B cell (primary cell): ENCODE measurements at regions not wholly inside any gene's neighbourhood (a gene's known extent, or its start where the extent isn't known, plus 50 kb on each side); places are given as distances from the start of the nearest gene placed in this dataset.

ENCODE experiments used
- ATAC-seq: fragments of 200-7000 bp; cut with Tn5 transposase; one replicate; pipeline ENCODE4 v1.10.0; 2021; ENCODE audit warnings: low read depth, mild to moderate bottlenecking, moderate number of reproducible peaks, moderate library complexity
- CTCF ChIA-PET: fragments of 350-600 bp; sonication (Branson Sonifier 250); formaldehyde crosslinking; loops from one replicate; lab custom pipeline; 2021; ENCODE audit warnings: antibody characterized with exemption, inconsistent platforms; lab: Charles Lee
- POLR2A ChIA-PET: fragments of 350-600 bp; sonication (Branson Sonifier 250); formaldehyde crosslinking; loops from one replicate; lab custom pipeline; 2021; ENCODE audit warnings: antibody characterized with exemption; lab: Charles Lee
- DNase-seq: peaks from one replicate; pipeline ENCODE4 v3.0.0; 2013
- H2AFZ ChIP-seq: 2 replicates; pipeline ENCODE4 v1.6.1; 2012; ENCODE audit warnings: mild to moderate bottlenecking, low read depth, low read length; ENCODE audit not compliant: insufficient read depth, poor library complexity, severe bottlenecking
- H3K27ac ChIP-seq, 2 donors: 1 replicate in 1 of 2; 2 replicates in 1 of 2; pipeline ENCODE4 v1.5.1; 2012 to 2013; ENCODE audit warnings: low read length in 2 of 2, mild to moderate bottlenecking in 2 of 2, moderate library complexity in 1 of 2
- H3K27me3 ChIP-seq, 4 experiments: fragments of 200-600 bp in 1 of 4; sonication (generic) in 1 of 4; replicated peaks in 1 of 4; 1 replicate in 2 of 4; 2 replicates in 2 of 4; pipeline versions ENCODE4 v1.6.1 to v1.7.0; 2013 to 2016; ENCODE audit warnings: low read length in 3 of 4, mild to moderate bottlenecking in 2 of 4, mixed read lengths in 1 of 4, moderate library complexity in 1 of 4; ENCODE audit not compliant: insufficient read depth in 4 of 4, control insufficient read depth in 3 of 4; ENCODE audit errors: control extremely low read depth in 1 of 4
- H3K36me3 ChIP-seq, 2 experiments: replicated peaks in 1 of 2; 1 replicate in 1 of 2; 2 replicates in 1 of 2; pipeline versions ENCODE4 v1.6.1 to v1.7.1; 2013; ENCODE audit warnings: low read length in 1 of 2; ENCODE audit not compliant: insufficient read depth in 2 of 2, control insufficient read depth in 1 of 2; ENCODE audit errors: control extremely low read depth in 1 of 2, extremely low read depth in 1 of 2
- H3K4me1 ChIP-seq, 2 donors: fragments of 200-600 bp in 1 of 2; sonication (generic) in 1 of 2; 1 replicate in 1 of 2; 2 replicates in 1 of 2; pipeline versions ENCODE4 v1.5.1 to v1.6.1; 2013 to 2017; ENCODE audit warnings: low read length in 2 of 2; ENCODE audit not compliant: control insufficient read depth in 2 of 2, insufficient read depth in 2 of 2
- H3K4me2 ChIP-seq: replicated peaks from 2 replicates; pipeline ENCODE3; 2012; ENCODE audit warnings: mild to moderate bottlenecking, low read depth, low read length; ENCODE audit not compliant: poor library complexity, severe bottlenecking
- H3K4me3 ChIP-seq, 5 experiments: fragments of 200-600 bp in 1 of 5; sonication (generic) in 1 of 5; 1 replicate in 3 of 5; 2 replicates in 2 of 5; pipeline versions ENCODE4 v1.5.1 to v1.7.0; 2011 to 2016; ENCODE audit warnings: low read length in 4 of 5, mild to moderate bottlenecking in 4 of 5, low read depth in 2 of 5, control low read depth in 1 of 5, moderate library complexity in 1 of 5; ENCODE audit not compliant: insufficient read depth in 1 of 5; ENCODE audit errors: control extremely low read depth in 1 of 5, extremely low read depth in 1 of 5
- H3K79me2 ChIP-seq: fragments of 200-600 bp; sonication (generic); one replicate; pipeline ENCODE4 v1.6.0; 2016; ENCODE audit warnings: low read length; ENCODE audit not compliant: control insufficient read depth, insufficient read depth
- H3K9ac ChIP-seq: fragments of 200-600 bp; sonication (generic); 2 replicates; pipeline ENCODE4 v1.6.1; 2017; ENCODE audit warnings: mild to moderate bottlenecking, low read length, moderate library complexity
- H3K9me3 ChIP-seq, 3 donors: one replicate each; pipeline versions ENCODE4 v1.6.1 to v1.7.1; 2013; ENCODE audit warnings: low read length in 2 of 3; ENCODE audit not compliant: control insufficient read depth in 2 of 3, insufficient read depth in 1 of 3; ENCODE audit errors: control extremely low read depth in 1 of 3
- H4K20me1 ChIP-seq: 2 replicates; pipeline ENCODE4 v1.6.0; 2012; ENCODE audit warnings: mild to moderate bottlenecking, low read length; ENCODE audit not compliant: insufficient read depth, control insufficient read depth, poor library complexity, severe bottlenecking
- H3K27ac Mint-ChIP-seq: one replicate; pipeline ENCODE4 v1.8.0; 2021; ENCODE audit warnings: mixed read lengths
- H3K27me3 Mint-ChIP-seq: one replicate; pipeline ENCODE4 v1.8.0; 2021; ENCODE audit warnings: mixed read lengths
- H3K4me1 Mint-ChIP-seq: one replicate; pipeline ENCODE4 v1.8.0; 2021; ENCODE audit warnings: mixed read lengths
- H3K4me3 Mint-ChIP-seq: one replicate; pipeline ENCODE4 v1.8.0; 2021; ENCODE audit warnings: mixed read lengths
- H3K9me3 Mint-ChIP-seq: one replicate; pipeline ENCODE4 v1.8.0; 2022; ENCODE audit warnings: mixed read lengths; ENCODE audit not compliant: insufficient read depth
- EZH2 ChIP-seq: IDR thresholded peaks from 2 replicates; pipeline ENCODE4 v1.6.1; 2012; ENCODE audit warnings: borderline replicate concordance, low read depth, mild to moderate bottlenecking, moderate library complexity, low read length; ENCODE audit not compliant: insufficient read depth, poor library complexity, severe bottlenecking
- WGBS: methylation state at CpG from one replicate; pipeline ENCODE4 v1.1.5; 2013; ENCODE audit warnings: missing lambda C conversion rate; ENCODE audit not compliant: insufficient coverage; 5-methylcytosine and 5-hydroxymethylcytosine counted together
- intact Hi-C: fragments of 100-400 bp; cut with micrococcal nuclease; formaldehyde crosslinking; loops from one replicate; pipeline ENCODE4 v1.10.0; 2022
- TF ChIP-seq, protein P1 (sequence below): fragments of 200-600 bp; IDR thresholded peaks from one replicate; pipeline ENCODE4 v1.8.0; 2022; ENCODE audit warnings: antibody characterized with exemption, mild to moderate bottlenecking

- no peaks in the 10 kb centered on the region for H4K20me1 ChIP-seq
- no peak overlapping the region for H3K4me3 Mint-ChIP-seq
- H3K36me3 ChIP-seq: no peaks in the 10 kb centered on the region
- WGBS: no CpG with 5 or more reads among the region's 2 CpGs
- no peaks in the 10 kb centered on the region for H3K9me3 ChIP-seq
- H3K9me3 Mint-ChIP-seq: no peaks in the 10 kb centered on the region
- H3K27ac Mint-ChIP-seq: no peak overlapping the region
- H3K27me3 Mint-ChIP-seq: no peaks in the 10 kb centered on the region
- H2AFZ ChIP-seq: no peak overlapping the region
- no peak for TF ChIP-seq EZH2
- POLR2A ChIA-PET: no interaction called here
- no peak overlapping the region for H3K4me2 ChIP-seq
- no peaks in the 10 kb centered on the region for H3K4me1 ChIP-seq
- no peaks in the 10 kb centered on the region for H3K79me2 ChIP-seq
- DNase-seq: no peak
- CTCF ChIA-PET: no interaction called here
- H3K4me3 ChIP-seq: no peak overlapping the region
- intact Hi-C loops: no loop called here
- H3K4me1 Mint-ChIP-seq: no peaks in the 10 kb centered on the region
- no peak for ATAC-seq
- no peak overlapping the region for H3K9ac ChIP-seq
- H3K27me3 ChIP-seq: no peaks in the 10 kb centered on the region
- no peak overlapping the region for H3K27ac ChIP-seq
These were observed 349.9 kb downstream of the SAMD5 start for GRCh38 chr6:147858421-147858820.

DNA sequence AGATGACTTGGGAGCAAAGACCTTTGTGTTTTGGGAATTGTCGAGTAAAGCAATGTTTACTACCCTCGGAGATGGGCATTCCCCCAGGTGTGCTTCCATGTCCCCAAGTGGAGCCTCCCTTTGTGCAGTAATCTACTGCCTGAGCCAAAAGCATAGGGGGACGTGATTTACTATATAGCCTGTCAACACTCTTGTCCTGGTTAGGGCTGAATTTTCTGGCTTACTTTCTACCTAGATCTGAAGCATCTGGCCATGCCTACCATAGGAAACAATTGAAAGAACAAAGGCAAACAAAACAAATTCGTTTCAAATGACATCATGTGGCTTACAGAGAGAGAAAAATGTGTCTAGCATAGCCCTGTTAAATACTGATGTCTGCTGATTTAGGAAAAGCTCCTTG, 350.6 kb downstream of the SAMD5 start:
- intact Hi-C loops: no loop called here
- Histone ChIP-seq H3K9ac (no peak overlapping the region), H3K79me2 (no peaks in the 10 kb centered on the region), H3K36me3 (no peaks in the 10 kb centered on the region), H4K20me1 (no peaks in the 10 kb centered on the region), H3K27me3 (no peaks in the 10 kb centered on the region), H3K4me1 (no peaks in the 10 kb centered on the region), H3K4me2 (no peak overlapping the region), H2AFZ (no peak overlapping the region), H3K4me3 (no peak overlapping the region), H3K9me3 (no peaks in the 10 kb centered on the region), H3K27ac (no peak overlapping the region)
- Mint-ChIP-seq H3K9me3 (no peaks in the 10 kb centered on the region), H3K4me1 (no peaks in the 10 kb centered on the region), H3K27me3 (no peaks in the 10 kb centered on the region), H3K27ac (no peak overlapping the region), H3K4me3 (no peak overlapping the region)
- CTCF ChIA-PET: no interaction called here
- WGBS: 85% methylated on average over 3 of the region's 4 CpGs
- POLR2A ChIA-PET: no interaction called here
- TF ChIP-seq EZH2: no peak
- TF ChIP-seq, protein P1, sequence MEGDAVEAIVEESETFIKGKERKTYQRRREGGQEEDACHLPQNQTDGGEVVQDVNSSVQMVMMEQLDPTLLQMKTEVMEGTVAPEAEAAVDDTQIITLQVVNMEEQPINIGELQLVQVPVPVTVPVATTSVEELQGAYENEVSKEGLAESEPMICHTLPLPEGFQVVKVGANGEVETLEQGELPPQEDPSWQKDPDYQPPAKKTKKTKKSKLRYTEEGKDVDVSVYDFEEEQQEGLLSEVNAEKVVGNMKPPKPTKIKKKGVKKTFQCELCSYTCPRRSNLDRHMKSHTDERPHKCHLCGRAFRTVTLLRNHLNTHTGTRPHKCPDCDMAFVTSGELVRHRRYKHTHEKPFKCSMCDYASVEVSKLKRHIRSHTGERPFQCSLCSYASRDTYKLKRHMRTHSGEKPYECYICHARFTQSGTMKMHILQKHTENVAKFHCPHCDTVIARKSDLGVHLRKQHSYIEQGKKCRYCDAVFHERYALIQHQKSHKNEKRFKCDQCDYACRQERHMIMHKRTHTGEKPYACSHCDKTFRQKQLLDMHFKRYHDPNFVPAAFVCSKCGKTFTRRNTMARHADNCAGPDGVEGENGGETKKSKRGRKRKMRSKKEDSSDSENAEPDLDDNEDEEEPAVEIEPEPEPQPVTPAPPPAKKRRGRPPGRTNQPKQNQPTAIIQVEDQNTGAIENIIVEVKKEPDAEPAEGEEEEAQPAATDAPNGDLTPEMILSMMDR: no peak
- ATAC-seq (no peak), DNase-seq (no peak)
